GM19467 (cell line): ENCODE measurements at regions not wholly inside any gene's neighbourhood (a gene's known extent, or its start where the extent isn't known, plus 50 kb on each side); places are given as distances from the start of the nearest gene placed in this dataset.

ENCODE experiments used
- ATAC-seq: cut with Tn5 transposase; IDR thresholded peaks from one replicate; pipeline ENCODE4 v1.9.1; 2021; ENCODE audit warnings: mild to moderate bottlenecking, moderate library complexity; ENCODE audit not compliant: unreplicated experiment

GRCh38 chr19:28793391-28794168, 419.4 kb downstream of the UQCRFS1 start:
- ATAC-seq, result no peak

GRCh38 chr19:28785971-28786370, 427.0 kb downstream of the UQCRFS1 start:
- ATAC-seq, result no peak

GRCh38 chr19:28764066-28764465, 448.9 kb downstream of the UQCRFS1 start:
- no peak for ATAC-seq

- no peak for ATAC-seq
Observed at GRCh38 chr19:28746478-28746877, 466.5 kb downstream of the UQCRFS1 start.

- ATAC-seq, result no peak
Observed at GRCh38 chr19:28744943-28745342, 468.0 kb downstream of the UQCRFS1 start.

GRCh38 chr19:28744014-28744413, 468.9 kb downstream of the UQCRFS1 start:
- ATAC-seq, result no peak

GRCh38 chr19:28737021-28737895, 475.7 kb downstream of the UQCRFS1 start:
- ATAC-seq, result no peak

- no peak for ATAC-seq
Observed at GRCh38 chr19:28736528-28736927, 476.4 kb downstream of the UQCRFS1 start.

- no peak for ATAC-seq
Observed at GRCh38 chr19:28731577-28731976, 481.4 kb downstream of the UQCRFS1 start.

GRCh38 chr19:28730791-28731512, 482.0 kb downstream of the UQCRFS1 start:
- no peak for ATAC-seq

GRCh38 chr19:28727480-28728159, 485.3 kb downstream of the UQCRFS1 start:
- ATAC-seq, result no peak

- no peak for ATAC-seq
Observed at GRCh38 chr19:28726533-28727479, 486.1 kb downstream of the UQCRFS1 start.

- no peak for ATAC-seq
Observed at GRCh38 chr19:28718909-28719308, 494.0 kb downstream of the UQCRFS1 start.

GRCh38 chr19:28715157-28715556, 497.8 kb downstream of the UQCRFS1 start:
- no peak for ATAC-seq

- no peak for ATAC-seq
Observed at GRCh38 chr19:28711411-28711810, 501.5 kb downstream of the UQCRFS1 start.

- no peak for ATAC-seq
Observed at GRCh38 chr19:28710278-28710677, 502.7 kb downstream of the UQCRFS1 start.

GRCh38 chr19:28706693-28707092, 506.3 kb downstream of the UQCRFS1 start:
- no peak for ATAC-seq

- ATAC-seq, result no peak
Observed at GRCh38 chr19:28705008-28705407, 507.9 kb downstream of the UQCRFS1 start.

- no peak for ATAC-seq
Observed at GRCh38 chr19:28703400-28703956, 509.5 kb downstream of the UQCRFS1 start.
